Mucosa of gallbladder (tissue), 1 donor: ENCODE measurements at regions not wholly inside any gene's neighbourhood (a gene's known extent, or its start where the extent isn't known, plus 50 kb on each side); places are given as distances from the start of the nearest gene placed in this dataset.

ENCODE experiments used
- DNase-seq: peaks from one replicate; pipeline ENCODE4 v3.0.0-alpha.2; 2020; ENCODE audit warnings: low spot score
- donor health status: DM: no; HTN: no; CAD: no.

DNA sequence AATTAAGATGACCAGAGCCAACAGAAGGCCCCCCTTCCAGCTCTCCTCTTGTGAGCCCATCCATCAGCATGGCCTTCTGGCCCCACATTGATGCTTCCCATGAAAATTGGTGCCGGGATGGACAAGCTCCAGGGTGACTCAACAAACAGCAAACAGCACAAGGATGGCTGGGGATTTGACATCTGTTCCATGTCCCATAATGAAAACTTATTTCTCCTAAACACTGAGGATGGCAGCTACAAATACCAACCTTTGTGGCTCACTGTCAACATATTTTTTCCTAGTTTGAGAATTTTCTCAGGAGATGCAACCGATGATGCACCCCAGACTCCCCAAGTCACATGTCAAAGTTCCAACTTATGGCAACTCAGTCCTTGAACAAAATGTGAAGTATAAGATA lies 169.6 kb upstream of the SIX2 start:
- DNase-seq = no peak

DNA sequence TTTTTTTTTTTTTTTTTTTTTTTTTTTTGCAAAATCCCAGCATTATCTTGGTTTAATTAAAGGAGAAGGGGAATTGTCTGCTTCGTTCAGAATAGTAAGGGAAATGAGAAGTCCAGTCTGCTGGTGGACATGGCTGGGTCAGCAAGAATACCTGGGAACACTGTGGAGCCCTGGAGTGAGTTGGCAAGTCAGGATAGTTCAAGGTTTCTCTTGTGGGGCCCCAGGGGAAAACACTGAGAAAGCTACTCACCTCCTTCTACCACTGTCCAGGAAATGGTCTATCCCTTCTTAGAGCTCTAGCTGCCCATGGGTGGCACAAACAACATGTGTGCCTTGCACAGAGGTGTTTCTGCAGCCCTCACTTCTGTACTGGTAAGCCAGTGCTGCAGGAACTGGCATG lies 169.1 kb upstream of the SIX2 start:
- no peak for DNase-seq

DNA sequence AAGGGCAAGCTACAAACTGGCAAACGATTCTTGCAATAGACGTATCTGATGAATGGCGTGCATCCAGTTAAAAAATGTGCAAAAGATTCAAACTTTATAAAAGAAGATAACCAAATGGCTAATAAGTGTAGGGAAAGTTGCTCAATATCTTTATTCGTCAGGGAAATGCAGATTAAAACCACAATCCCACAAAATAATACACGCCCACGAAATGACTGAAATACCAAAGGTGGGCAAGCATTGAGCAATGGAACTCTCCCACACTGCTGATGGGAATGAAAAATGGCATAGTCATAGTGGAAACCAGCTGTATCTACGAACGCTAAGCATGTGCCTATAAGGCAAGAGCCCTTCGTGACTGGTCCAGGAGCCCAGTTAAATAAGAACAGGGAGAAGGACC lies 168.6 kb upstream of the SIX2 start:
- no peak for DNase-seq

DNA sequence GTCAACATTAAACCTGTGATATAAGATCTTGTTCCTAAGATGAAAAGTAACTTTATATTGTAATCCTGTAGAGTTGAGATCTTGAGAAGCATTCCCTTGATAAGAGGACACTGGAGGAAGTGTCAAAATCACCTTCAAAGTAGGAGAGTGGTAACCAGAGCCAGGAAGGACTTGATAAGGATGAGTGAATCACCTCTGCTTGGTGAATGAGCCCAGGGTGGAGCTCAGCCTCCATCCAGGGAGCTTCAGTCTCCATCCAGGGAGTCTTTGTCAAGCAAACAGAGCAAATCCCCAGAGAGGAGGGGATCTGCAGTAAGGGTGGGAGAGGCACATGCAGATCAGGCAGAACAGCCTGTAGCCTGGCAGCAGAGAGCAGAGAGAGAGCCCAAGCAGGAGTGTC lies 167.1 kb upstream of the SIX2 start:
- no peak for DNase-seq

DNA sequence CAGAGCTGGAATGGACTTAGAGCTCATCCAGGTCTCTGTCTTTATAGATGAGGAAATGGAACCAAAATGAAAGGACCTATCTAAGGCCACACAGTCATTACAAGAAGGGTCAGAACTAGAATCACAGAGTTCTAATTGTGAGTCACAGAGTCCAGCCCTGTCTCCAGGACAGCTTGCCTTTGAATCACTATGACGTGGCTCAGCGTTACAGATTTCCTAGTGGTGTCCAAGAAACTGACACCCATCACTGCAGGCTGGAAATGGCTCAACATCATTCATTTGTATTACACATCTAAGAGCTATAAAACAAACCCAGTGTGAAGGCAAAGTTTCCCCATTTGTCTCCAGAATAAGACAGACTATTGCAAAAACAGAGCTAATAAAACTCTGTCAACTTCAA lies 164.3 kb upstream of the SIX2 start:
- no peak for DNase-seq

DNA sequence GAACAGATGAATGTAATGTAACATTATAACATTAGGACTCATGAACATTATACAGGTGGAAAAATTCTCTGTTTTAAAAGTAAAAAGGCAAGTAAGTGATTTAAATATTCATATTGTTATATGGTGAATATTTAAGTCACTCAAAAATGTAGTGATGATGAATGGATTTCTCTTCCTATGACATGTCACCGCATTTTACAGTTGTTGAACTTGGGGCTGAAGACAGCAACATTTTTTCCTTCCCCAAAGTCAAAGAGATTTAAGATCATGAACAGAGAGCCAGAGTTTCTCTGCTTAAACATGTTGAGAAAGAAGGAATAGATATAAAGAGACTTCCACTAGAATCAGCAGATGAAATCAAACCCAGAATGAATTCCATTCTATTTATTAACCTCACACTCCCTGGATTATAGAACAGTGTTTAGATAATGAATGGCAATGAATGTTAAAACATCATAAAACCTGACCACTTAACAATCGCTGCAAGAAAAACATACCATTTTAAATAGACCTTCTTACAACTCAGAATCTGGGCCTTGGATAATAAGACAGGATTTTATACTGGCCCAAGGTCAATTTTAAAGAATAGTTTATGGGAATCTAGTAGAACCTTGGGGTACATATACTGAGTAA lies 163.6 kb upstream of the SIX2 start:
- no peak for DNase-seq

- DNase-seq = no peak
These were observed 162.9 kb upstream of the SIX2 start for GRCh38 chr2:45172142-45172541.

DNA sequence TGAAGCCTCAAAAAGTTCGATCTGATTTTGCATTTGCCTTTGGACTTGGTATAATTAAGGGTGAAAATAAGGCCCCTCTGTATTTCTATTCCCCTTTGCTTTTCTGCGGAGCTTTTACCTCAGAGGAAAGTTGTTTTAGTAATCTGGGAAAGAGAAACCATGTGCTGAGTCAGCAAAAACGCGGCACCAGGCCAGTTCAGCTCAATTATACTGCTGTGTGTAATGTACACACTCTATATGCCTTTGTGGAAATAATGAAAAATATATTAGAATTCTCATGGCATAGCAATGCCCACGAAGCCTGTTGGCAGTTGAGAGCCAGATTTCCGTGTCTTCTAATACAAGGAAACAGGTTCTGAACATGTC lies 161.9 kb upstream of the SIX2 start:
- no peak for DNase-seq

- DNase-seq = no peak
These were observed 161.2 kb upstream of the SIX2 start for GRCh38 chr2:45170191-45171135.

DNA sequence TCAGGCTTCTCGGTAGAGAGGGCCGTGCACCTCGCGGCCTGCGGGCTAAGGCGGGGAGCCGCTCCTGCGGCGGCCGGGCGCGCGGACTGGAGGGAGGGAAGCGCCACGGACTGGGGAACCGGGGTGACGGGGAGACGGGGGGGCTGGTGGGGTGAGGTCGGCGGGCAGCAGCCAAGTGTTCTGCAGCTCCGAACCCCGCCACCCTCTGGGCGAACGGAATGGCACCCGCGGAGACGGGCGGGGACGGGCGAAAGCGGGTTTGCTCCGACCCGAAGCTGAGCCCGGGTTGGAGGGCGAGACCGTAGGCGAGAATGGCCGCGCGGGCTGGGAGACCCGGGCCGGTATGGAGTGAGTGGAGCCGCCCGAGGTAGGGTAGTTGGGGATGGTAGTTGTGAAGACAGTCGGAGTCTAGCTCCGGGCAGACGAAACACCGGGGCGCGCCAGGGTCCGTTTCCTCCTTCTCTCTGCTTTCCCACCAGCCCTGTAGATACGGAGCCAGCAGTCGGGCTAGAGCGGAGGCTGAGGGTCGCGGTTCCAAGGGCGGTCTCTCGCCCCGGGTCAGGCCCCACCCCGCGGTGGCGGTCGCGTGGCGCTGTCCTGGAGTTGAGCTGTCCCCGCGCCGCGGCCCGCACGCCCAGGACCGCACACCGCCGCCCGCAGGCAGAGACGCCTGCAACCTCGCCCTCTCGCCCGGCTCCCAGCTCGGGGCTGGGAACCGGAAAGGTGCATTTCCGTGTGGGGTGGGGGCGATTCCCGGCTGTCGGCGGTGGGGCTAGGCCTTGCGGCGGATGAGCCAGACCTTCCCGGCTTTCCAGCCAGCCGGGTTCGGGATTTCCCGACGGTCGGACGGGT lies 160.3 kb upstream of the SIX2 start:
- DNase-seq = no peak

DNA sequence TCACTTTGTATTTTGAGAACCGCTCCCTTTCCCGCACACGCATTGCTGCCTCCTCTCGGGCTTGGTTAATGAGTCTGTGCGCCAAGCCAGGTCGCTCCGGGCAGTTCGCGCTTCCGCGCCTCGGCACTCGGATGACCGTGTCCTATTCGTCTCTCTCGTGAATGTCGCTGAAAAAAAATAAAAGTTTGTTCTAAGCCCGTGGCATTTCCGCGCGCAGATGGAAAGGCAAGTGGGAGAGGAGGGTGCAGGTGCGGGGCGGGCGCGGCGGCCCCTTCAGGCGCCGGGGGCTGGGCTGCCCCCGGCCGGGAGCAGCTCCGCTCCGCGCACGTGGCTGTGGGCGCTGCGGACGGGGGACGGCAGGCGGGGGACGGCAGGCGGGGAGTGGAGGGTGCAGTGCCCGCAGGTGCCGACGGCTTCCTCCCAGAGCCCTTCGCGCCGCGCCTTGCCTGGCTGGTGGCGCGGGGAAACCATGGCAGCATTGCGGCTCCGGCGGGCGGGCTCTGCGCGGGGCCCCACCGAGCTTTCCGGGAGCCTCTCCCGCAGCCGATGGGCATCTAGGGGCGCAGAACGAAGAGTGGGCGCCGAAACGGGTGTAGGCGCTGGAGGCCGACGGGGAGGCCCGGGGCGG lies 159.6 kb upstream of the SIX2 start:
- DNase-seq = no peak

GRCh38 chr2:45167920-45168629 lies 158.8 kb upstream of the SIX2 start:
- no peak for DNase-seq

DNA sequence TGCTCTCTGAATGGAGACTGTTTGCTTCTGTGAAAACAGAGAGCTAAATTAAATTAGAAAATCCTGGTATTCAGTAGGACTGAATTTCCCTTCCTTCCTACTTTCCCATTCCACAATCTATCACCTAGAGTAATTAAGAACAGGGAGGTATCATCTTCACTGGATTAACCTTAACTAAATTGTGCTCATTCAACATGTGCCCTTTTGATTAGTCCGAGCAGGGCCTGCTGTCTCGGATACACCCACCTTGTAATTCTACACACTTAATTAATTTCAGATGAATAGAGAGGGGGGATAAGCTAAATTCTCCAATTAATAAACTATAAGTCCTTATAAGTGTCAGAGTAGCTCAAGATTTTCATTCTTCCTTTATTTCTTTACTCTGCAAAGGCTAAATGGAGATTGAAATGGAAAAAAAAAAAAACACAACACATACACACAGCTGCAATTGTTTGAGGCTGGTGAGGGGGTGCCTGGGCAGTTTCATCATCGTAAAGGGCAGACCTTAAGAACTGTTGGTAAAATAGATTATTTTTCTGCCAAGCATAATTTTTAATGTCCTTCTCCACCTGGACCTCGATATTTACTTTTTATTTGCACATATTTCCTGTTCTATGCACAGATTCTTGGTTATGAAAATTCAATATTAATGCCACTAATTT lies 157.1 kb upstream of the SIX2 start:
- DNase-seq = no peak

DNA sequence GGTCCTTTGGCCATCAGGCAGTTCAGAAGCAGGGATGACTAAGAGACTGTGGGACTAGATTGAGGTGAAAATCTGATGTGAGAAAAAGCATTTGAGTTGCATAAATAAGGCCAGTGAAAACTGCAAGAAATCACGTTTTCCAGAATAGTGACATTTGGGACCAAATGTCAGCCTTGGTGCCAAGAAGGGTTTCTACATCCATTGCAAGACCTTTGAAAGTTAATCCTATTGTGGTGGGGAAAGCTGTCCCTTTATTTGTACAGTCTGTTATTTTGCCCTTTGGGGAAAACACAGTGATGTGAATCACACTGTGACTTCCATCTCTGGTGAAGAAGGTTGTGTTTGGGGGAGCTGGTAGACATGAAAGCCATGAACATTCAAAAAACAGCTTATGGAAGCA lies 153.5 kb upstream of the SIX2 start:
- no peak for DNase-seq

- no peak for DNase-seq
These were observed 147.4 kb upstream of the SIX2 start for GRCh38 chr2:45156605-45157004.

DNA sequence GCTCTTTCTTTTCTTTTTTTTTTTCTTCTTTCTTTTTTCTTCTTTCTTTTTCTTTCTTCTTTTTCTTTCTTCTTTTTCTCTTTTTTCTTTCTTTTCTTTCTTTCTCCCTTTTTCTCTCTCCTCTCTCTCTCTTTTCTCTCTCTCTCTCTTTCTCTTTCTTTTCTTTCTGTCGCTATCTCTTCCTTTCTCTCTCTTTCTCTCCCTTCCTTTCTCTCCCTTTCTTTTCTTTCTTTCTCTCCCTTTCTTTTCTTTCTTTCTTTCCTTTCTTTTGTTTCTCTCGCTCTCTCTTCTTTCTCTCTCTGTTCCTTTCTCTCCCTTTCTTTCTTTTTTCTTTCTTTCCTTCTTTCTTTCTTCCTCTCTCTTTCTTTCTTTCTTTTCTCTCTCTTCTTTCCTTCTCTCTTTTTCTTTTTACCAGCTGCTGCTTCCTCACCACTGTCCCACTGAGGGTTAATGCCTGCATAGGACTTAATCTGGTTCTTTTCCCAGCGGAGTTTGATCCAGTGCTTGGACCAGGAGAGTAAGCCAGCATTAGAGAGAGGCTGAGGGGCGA lies 145.4 kb upstream of the SIX2 start:
- no peak for DNase-seq

- DNase-seq = no peak
These were observed 144.9 kb upstream of the SIX2 start for GRCh38 chr2:45154144-45154543.

- no peak for DNase-seq
These were observed 143.9 kb upstream of the SIX2 start for GRCh38 chr2:45153121-45153520.

DNA sequence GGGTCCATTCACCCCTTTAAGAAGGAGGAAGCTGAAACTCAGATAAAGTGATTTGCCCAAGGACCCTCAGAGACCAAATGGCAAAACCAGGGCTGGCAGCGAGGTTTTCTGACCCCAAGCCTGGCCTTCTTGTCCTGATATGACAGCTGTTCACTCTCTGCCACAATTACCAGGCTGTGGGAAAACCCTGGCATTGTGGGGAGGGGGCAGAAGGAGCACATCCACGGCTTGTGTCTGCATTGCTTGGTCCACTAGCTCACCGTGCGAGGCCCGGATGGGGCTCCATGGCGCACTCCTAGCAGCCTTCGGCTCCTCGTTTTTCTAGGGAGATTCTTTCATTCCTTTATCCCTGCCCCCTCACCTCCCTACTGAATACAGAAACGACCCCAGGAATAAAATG lies 143.4 kb upstream of the SIX2 start:
- no peak for DNase-seq

GRCh38 chr2:45145073-45145899 lies 136.0 kb upstream of the SIX2 start:
- DNase-seq = no peak
